ENCODE measurements at regions not wholly inside any gene's neighbourhood (a gene's known extent, or its start where the extent isn't known, plus 50 kb on each side); places are given as distances from the start of the nearest gene placed in this dataset.

DNA sequence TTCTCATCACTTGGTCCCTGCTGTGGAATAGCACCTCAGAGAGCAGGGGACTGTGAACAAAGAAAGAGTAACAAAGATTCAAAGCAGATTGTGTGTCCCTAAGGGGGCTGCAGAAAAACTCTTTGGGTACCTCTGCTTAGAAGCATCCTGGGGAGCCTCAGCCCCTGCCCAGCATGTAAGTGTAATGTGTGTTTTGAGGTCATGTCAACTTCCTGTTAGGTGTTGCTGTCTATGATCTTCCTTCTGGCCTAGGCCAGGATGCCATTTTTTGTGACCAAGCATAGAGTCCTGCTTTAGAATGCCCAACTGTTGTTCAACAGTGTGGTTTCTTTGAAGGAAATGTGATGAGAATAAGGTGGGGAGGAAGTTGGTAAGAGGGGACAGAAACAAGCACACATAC, 77.1 kb upstream of the BCL6 start:
- Histone ChIP-seq H3K4me1 (no peaks in the 10 kb centered on the region), H3K27me3 (no peaks in the 10 kb centered on the region), H3K27ac (no peak overlapping the region), H3K36me3 (no peaks in the 10 kb centered on the region), H3K9me3 (no peaks in the 10 kb centered on the region), H3K4me3 (replicated peaks in 1 of 3) (no peak overlapping the region)
- intact Hi-C loops (cut with DNase I), result no loop called here
- TF ChIP-seq, protein P1, sequence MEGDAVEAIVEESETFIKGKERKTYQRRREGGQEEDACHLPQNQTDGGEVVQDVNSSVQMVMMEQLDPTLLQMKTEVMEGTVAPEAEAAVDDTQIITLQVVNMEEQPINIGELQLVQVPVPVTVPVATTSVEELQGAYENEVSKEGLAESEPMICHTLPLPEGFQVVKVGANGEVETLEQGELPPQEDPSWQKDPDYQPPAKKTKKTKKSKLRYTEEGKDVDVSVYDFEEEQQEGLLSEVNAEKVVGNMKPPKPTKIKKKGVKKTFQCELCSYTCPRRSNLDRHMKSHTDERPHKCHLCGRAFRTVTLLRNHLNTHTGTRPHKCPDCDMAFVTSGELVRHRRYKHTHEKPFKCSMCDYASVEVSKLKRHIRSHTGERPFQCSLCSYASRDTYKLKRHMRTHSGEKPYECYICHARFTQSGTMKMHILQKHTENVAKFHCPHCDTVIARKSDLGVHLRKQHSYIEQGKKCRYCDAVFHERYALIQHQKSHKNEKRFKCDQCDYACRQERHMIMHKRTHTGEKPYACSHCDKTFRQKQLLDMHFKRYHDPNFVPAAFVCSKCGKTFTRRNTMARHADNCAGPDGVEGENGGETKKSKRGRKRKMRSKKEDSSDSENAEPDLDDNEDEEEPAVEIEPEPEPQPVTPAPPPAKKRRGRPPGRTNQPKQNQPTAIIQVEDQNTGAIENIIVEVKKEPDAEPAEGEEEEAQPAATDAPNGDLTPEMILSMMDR (IDR thresholded peaks at IDR 0.05), result no peak
- TF ChIP-seq POLR2A (IDR thresholded peaks at IDR 0.05), result no peak
- no peak for DNase-seq

DNA sequence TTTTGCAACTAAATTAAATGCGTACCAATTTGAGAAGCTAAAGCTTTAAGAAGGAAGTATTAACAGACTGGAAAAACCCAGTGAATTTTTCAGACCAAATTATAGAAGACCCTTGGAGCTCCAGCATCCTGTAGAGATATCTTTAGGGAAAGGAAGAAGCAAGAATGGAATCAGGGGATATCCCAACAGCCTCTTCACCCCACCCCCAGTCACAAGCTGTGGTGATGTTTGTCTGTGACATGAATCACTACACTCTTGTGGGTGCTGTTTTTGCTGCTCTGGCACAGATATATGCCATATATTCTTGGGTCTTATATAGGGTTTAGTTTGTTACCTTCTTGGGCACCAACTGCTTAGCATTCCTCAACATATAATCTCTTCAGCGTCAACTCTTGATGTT, 78.5 kb upstream of the BCL6 start:
- H3K9me3 ChIP-seq, result no peaks in the 10 kb centered on the region
- 94 to 98% methylated on average over 2 of the region's 2 CpGs for WGBS, 2 donors
- intact Hi-C loops (cut with DNase I), result no loop called here
- TF ChIP-seq, protein P1 (IDR thresholded peaks at IDR 0.05), result no peak
- no peak for TF ChIP-seq POLR2A (IDR thresholded peaks at IDR 0.05)
- H3K36me3 ChIP-seq, result no peaks in the 10 kb centered on the region
- no peak overlapping the region for H3K4me3 ChIP-seq (replicated peaks in 1 of 3)
- no peaks in the 10 kb centered on the region for H3K4me1 ChIP-seq
- no peaks in the 10 kb centered on the region for H3K27me3 ChIP-seq
- no peak for DNase-seq
- H3K27ac ChIP-seq, result no peak overlapping the region

DNA sequence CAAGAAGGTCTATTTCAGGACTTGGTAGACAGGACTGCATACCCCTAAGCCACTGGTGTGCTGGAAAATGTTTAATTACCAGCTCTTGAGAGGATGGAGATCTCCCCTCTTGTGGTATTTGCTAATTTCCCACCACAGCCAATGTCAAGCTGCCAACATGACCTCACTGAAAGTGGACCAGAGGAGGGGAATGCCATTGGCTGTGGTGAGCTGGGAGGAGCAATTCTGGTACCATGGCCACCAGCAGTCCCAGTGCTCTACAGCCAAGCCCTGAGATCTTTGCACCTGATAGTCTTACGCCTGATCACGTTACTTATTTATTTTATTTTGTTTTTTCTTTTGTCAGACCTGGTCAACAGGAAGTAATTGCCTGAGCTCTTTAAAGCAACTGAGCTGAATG, 82.5 kb upstream of the BCL6 start:
- no peak overlapping the region for H3K4me3 ChIP-seq (replicated peaks in 1 of 3)
- no peaks in the 10 kb centered on the region for H3K9me3 ChIP-seq
- TF ChIP-seq, protein P1 (IDR thresholded peaks at IDR 0.05), result no peak
- TF ChIP-seq POLR2A (IDR thresholded peaks at IDR 0.05), result no peak
- DNase-seq, result no peak
- 85 to 94% methylated on average over 2 of the region's 2 CpGs for WGBS, 2 donors
- H3K36me3 ChIP-seq, result no peaks in the 10 kb centered on the region
- intact Hi-C loops (cut with DNase I), result no loop called here
- no peaks in the 10 kb centered on the region for H3K4me1 ChIP-seq
- no peak overlapping the region for H3K27ac ChIP-seq
- no peaks in the 10 kb centered on the region for H3K27me3 ChIP-seq

GRCh38 chr3:187828579-187829452, 83.5 kb upstream of the BCL6 start:
- 73 to 78% methylated on average over 7 of the region's 7 CpGs for WGBS, 2 donors
- H3K4me1 ChIP-seq, result no peaks in the 10 kb centered on the region
- TF ChIP-seq, protein P1 (IDR thresholded peaks at IDR 0.05), result no peak
- no peak for TF ChIP-seq POLR2A (IDR thresholded peaks at IDR 0.05)
- DNase-seq, result no peak
- intact Hi-C loops (cut with DNase I), result no loop called here
- no peak overlapping the region for H3K4me3 ChIP-seq (replicated peaks in 1 of 3)
- H3K9me3 ChIP-seq, result no peaks in the 10 kb centered on the region
- no peak overlapping the region for H3K27ac ChIP-seq
- no peaks in the 10 kb centered on the region for H3K36me3 ChIP-seq
- H3K27me3 ChIP-seq, result no peaks in the 10 kb centered on the region

- no peaks in the 10 kb centered on the region for H3K4me1 ChIP-seq
- intact Hi-C loops (cut with DNase I), result no loop called here
- TF ChIP-seq, protein P1 (IDR thresholded peaks at IDR 0.05), result no peak
- no peak for TF ChIP-seq POLR2A (IDR thresholded peaks at IDR 0.05)
- no peaks in the 10 kb centered on the region for H3K27me3 ChIP-seq
- no peak for DNase-seq
- H3K9me3 ChIP-seq, result no peaks in the 10 kb centered on the region
- no peak overlapping the region for H3K4me3 ChIP-seq (replicated peaks in 1 of 3)
- whole genome bisulfite sequencing, 2 donors, result 91 to 98% methylated on average over 1 of the region's 1 CpG
- H3K27ac ChIP-seq, result no peak overlapping the region
- H3K36me3 ChIP-seq, result no peaks in the 10 kb centered on the region
These were observed 84.9 kb upstream of the BCL6 start for GRCh38 chr3:187830181-187830580.

Data from thyroid gland (tissue), 4 donors.